ENCODE measurements at regions not wholly inside any gene's neighbourhood (a gene's known extent, or its start where the extent isn't known, plus 50 kb on each side); places are given as distances from the start of the nearest gene placed in this dataset.

DNA sequence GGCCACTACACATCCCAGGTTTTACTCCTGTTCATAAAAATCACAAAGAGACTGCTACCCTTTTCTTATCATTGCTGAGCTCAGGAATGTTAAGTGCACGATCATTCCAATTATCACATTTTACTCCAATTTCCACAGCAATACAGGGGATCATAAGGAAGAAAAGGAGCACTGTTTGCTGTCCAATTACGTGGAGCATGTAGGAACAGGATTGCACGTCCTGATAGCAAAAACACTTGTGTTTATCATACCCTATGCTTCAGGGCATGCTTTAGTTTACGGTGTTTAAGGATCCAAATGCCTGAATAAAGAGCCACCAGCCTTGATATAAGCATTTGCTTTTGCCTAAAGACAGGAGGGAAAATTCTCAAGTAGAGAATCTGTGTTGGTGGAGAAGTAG, 155.4 kb upstream of the EGLN3 start:
- TF ChIP-seq, protein P1, sequence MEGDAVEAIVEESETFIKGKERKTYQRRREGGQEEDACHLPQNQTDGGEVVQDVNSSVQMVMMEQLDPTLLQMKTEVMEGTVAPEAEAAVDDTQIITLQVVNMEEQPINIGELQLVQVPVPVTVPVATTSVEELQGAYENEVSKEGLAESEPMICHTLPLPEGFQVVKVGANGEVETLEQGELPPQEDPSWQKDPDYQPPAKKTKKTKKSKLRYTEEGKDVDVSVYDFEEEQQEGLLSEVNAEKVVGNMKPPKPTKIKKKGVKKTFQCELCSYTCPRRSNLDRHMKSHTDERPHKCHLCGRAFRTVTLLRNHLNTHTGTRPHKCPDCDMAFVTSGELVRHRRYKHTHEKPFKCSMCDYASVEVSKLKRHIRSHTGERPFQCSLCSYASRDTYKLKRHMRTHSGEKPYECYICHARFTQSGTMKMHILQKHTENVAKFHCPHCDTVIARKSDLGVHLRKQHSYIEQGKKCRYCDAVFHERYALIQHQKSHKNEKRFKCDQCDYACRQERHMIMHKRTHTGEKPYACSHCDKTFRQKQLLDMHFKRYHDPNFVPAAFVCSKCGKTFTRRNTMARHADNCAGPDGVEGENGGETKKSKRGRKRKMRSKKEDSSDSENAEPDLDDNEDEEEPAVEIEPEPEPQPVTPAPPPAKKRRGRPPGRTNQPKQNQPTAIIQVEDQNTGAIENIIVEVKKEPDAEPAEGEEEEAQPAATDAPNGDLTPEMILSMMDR (optimal IDR thresholded peaks at IDR 0.05 in 1 of 3, IDR thresholded peaks at IDR 0.05 in 1 of 3, conservative IDR thresholded peaks at IDR 0.05 in 1 of 3; ENCODE audit: extremely low read depth in 1 of 3, insufficient read depth in 2 of 3, low read length in 3 of 3) = no peak
- TF ChIP-seq EZH2 (IDR thresholded peaks at IDR 0.05; ENCODE audit: low read length) = no peak

All from keratinocyte (primary cell).